ENCODE measurements at regions not wholly inside any gene's neighbourhood (a gene's known extent, or its start where the extent isn't known, plus 50 kb on each side); places are given as distances from the start of the nearest gene placed in this dataset.

GRCh38 chr5:17690473-17690872 is 56.2 kb downstream of the TAF11L14 start:
- peaks cover 20% of the 10 kb centered on the region for H3K9me3 Mint-ChIP-seq
- H3K4me3 Mint-ChIP-seq, result no peak overlapping the region
- H3K27ac Mint-ChIP-seq, result no peak overlapping the region
- no peaks in the 10 kb centered on the region for H3K4me1 Mint-ChIP-seq
- no peak for ATAC-seq (replicated peaks)
- H3K27me3 Mint-ChIP-seq, result no peaks in the 10 kb centered on the region
- H3K36me3 Mint-ChIP-seq (ENCODE audit: low read depth), result no peaks in the 10 kb centered on the region

- peaks cover 18% of the 10 kb centered on the region for H3K9me3 Mint-ChIP-seq
- no peaks in the 10 kb centered on the region for H3K4me1 Mint-ChIP-seq
- no peak overlapping the region for H3K4me3 Mint-ChIP-seq
- H3K27me3 Mint-ChIP-seq, result no peaks in the 10 kb centered on the region
- no peak overlapping the region for H3K27ac Mint-ChIP-seq
- H3K36me3 Mint-ChIP-seq (ENCODE audit: low read depth), result no peaks in the 10 kb centered on the region
- no peak for ATAC-seq (replicated peaks)
Measured at GRCh38 chr5:17691762-17692161, 57.5 kb downstream of the TAF11L14 start.

DNA sequence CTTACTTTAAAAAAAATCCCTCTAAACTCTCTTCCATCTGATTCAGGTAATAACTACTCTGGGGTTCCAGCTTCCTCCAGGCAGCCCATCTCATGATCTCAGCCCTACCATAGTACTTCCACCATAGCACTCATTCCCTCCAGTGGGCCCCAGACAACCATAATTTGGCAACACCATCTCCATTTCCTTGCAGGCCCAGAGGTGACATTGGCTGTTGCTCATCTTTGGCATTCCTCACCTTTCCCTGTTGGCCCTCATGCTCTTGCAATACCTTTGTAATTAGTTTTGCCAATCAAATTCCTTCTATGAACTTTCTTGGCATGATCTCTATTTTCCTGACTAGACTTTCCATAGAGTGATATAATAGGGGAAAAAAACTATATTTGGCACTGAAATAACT is 60.1 kb downstream of the TAF11L14 start:
- Mint-ChIP-seq H3K27me3 (no peaks in the 10 kb centered on the region), H3K9me3 (peaks cover 21% of the 10 kb centered on the region), H3K27ac (no peak overlapping the region), H3K4me3 (no peak overlapping the region), H3K4me1 (no peaks in the 10 kb centered on the region), H3K36me3 (ENCODE audit: low read depth) (no peaks in the 10 kb centered on the region)
- ATAC-seq (replicated peaks), result no peak

- Mint-ChIP-seq H3K4me3 (no peak overlapping the region), H3K36me3 (ENCODE audit: low read depth) (no peaks in the 10 kb centered on the region)
Measured at GRCh38 chr5:17694914-17695313, 60.7 kb downstream of the TAF11L14 start.

DNA sequence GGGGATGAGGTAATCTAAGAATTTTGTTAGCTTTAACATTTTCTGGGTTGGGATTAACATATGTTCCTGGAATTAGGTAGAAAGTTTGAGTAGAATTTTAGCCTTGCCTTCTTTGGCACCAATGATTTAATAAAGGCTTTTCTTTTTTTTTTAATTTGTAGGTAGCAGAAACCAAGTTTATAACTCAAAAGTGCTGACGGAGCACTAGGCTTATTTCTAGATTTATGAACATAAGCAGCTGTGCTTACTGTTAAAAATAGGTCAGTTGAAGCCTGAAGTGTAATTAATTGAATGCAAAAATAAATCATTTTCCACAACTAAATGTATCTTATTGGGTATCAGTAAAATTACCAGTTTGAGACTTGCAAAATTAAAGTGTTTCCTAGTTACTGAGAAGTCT is 62.4 kb downstream of the TAF11L14 start:
- no peaks in the 10 kb centered on the region for H3K4me1 Mint-ChIP-seq
- H3K4me3 Mint-ChIP-seq, result no peak overlapping the region
- H3K9me3 Mint-ChIP-seq, result peaks cover 24% of the 10 kb centered on the region
- no peaks in the 10 kb centered on the region for H3K36me3 Mint-ChIP-seq (ENCODE audit: low read depth)
- H3K27me3 Mint-ChIP-seq, result no peaks in the 10 kb centered on the region
- ATAC-seq (replicated peaks), result no peak
- H3K27ac Mint-ChIP-seq, result no peak overlapping the region

More at GRCh38 chr5:17694914-17695313, 60.7 kb downstream of the TAF11L14 start:
- no peaks in the 10 kb centered on the region for H3K27me3 Mint-ChIP-seq
- ATAC-seq (replicated peaks), result no peak
- no peaks in the 10 kb centered on the region for H3K4me1 Mint-ChIP-seq
- no peak overlapping the region for H3K27ac Mint-ChIP-seq
- H3K9me3 Mint-ChIP-seq, result peaks cover 23% of the 10 kb centered on the region

DNA sequence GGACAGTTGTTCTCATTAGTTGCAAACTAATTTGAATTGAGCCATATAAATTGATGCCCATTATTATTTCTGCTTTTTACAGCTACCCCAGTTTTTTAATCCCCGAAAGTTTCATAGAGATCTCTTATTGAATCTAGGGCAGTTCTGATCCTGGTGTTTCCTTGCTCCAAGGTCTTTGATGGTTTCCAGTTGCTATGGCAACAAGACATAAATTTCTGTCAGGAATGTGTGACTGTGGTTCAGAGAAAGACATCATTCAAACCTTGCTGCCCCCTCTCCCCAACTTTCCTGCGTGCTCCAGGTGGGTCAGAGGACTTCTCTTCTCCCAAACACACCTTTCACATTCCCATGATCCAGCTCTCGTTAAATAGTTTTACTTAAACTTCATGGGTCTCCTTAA is 63.4 kb downstream of the TAF11L14 start:
- Mint-ChIP-seq H3K4me3 (no peak overlapping the region), H3K4me1 (no peaks in the 10 kb centered on the region), H3K36me3 (ENCODE audit: low read depth) (no peaks in the 10 kb centered on the region), H3K27me3 (no peaks in the 10 kb centered on the region), H3K27ac (no peak overlapping the region), H3K9me3 (peaks cover 25% of the 10 kb centered on the region)
- no peak for ATAC-seq (replicated peaks)

DNA sequence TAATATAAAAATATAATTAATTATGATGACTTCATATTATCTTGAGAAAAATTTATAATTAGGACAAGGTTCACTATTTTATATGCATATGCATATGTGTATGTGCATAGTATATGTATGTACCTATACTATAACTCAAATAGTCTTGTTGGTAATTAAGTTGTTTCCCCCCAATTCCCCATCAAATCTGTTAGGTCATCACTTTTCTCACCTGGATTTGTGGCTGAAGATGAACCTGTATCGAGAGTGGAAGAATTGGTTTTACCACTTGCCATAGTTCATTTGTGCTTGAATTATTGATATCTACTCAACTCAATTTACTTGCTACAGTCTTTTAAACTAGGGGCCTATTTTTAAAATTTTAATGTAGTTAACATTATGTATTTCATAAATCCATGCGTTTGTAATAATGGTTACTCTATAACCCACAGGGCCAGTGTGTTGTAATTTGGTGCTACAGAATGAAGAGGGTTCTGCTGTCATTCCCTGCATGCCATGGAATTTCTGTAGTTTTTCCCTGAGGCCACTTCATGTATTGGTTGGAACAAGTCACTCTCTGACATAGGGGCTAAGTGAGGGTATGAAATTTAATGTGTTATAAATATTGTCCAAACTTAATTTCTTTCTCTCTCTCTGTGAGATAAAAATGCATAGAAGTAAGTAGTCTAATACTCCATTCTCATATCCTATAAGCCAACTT is 74.9 kb downstream of the TAF11L14 start:
- H3K27me3 Mint-ChIP-seq, result no peaks in the 10 kb centered on the region
- peaks cover 11% of the 10 kb centered on the region for H3K9me3 Mint-ChIP-seq
- ATAC-seq (replicated peaks), result no peak
- no peak overlapping the region for H3K4me3 Mint-ChIP-seq
- no peaks in the 10 kb centered on the region for H3K36me3 Mint-ChIP-seq (ENCODE audit: low read depth)
- no peaks in the 10 kb centered on the region for H3K4me1 Mint-ChIP-seq
- no peak overlapping the region for H3K27ac Mint-ChIP-seq

GRCh38 chr5:17713301-17713700 is 79.0 kb downstream of the TAF11L14 start:
- Mint-ChIP-seq H3K9me3 (peaks cover 11% of the 10 kb centered on the region), H3K27me3 (no peaks in the 10 kb centered on the region), H3K4me3 (no peak overlapping the region), H3K27ac (no peak overlapping the region), H3K4me1 (no peaks in the 10 kb centered on the region), H3K36me3 (ENCODE audit: low read depth) (no peaks in the 10 kb centered on the region)
- ATAC-seq (replicated peaks), result no peak

GRCh38 chr5:17714186-17714585 is 79.9 kb downstream of the TAF11L14 start:
- H3K27me3 Mint-ChIP-seq, result no peaks in the 10 kb centered on the region
- H3K9me3 Mint-ChIP-seq, result peaks cover 11% of the 10 kb centered on the region
- no peaks in the 10 kb centered on the region for H3K4me1 Mint-ChIP-seq
- no peak overlapping the region for H3K4me3 Mint-ChIP-seq
- H3K27ac Mint-ChIP-seq, result no peak overlapping the region
- H3K36me3 Mint-ChIP-seq (ENCODE audit: low read depth), result no peaks in the 10 kb centered on the region
- ATAC-seq (replicated peaks), result no peak

- Mint-ChIP-seq H3K4me1 (no peaks in the 10 kb centered on the region), H3K27me3 (no peaks in the 10 kb centered on the region), H3K27ac (no peak overlapping the region), H3K9me3 (peaks cover 9% of the 10 kb centered on the region), H3K36me3 (ENCODE audit: low read depth) (no peaks in the 10 kb centered on the region), H3K4me3 (no peak overlapping the region)
- ATAC-seq (replicated peaks), result no peak
Measured at GRCh38 chr5:17719592-17719991, 85.3 kb downstream of the TAF11L14 start.

GRCh38 chr5:17720071-17720470 is 85.8 kb downstream of the TAF11L14 start:
- H3K9me3 Mint-ChIP-seq, result peaks cover 9% of the 10 kb centered on the region
- H3K4me1 Mint-ChIP-seq, result no peaks in the 10 kb centered on the region
- H3K36me3 Mint-ChIP-seq (ENCODE audit: low read depth), result no peaks in the 10 kb centered on the region
- no peak overlapping the region for H3K27ac Mint-ChIP-seq
- H3K27me3 Mint-ChIP-seq, result no peaks in the 10 kb centered on the region
- H3K4me3 Mint-ChIP-seq, result no peak overlapping the region
- no peak for ATAC-seq (replicated peaks)

DNA sequence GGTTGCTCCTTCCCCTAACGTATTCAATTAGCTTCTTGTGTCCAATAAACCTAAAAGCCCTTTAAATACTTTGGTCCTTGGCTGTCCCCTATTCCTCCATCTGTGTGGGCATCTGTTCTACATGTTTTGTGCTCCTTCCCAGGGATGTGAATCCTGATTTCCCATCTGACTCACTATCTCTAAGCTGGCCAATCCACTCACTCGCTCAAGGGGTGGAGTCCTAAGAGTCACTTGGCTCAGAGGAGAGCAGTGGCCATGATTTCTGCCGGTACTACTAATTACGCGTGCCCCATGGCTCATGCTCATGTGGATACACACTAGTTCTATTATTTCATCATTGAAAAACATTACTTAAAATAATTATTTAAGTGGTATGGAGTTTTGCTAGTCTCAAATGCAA is 89.6 kb downstream of the TAF11L14 start:
- Mint-ChIP-seq H3K36me3 (ENCODE audit: low read depth) (no peaks in the 10 kb centered on the region), H3K27me3 (no peaks in the 10 kb centered on the region), H3K4me3 (no peak overlapping the region), H3K4me1 (no peaks in the 10 kb centered on the region), H3K9me3 (peaks cover 5% of the 10 kb centered on the region), H3K27ac (no peak overlapping the region)
- ATAC-seq (replicated peaks), result no peak

DNA sequence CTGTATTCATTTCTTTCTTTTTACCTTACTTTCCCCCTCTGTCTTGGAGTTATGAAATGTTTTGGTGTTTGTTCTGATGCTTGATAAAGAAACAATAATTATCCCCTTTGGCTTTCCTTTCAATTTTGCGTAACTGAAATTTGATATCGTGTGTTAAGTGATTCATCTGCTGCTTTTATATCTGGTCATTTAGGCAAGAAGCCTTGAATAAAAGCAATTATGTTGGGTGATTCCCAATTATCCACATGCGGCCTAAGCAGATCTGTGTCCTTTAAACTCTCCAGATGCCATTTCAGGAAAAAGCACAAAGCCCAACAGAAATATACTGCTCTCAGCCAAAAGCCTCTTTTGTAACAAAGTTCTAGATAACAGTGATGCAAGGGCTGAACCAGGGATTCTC is 92.8 kb downstream of the TAF11L14 start:
- no peak overlapping the region for H3K4me3 Mint-ChIP-seq
- H3K36me3 Mint-ChIP-seq (ENCODE audit: low read depth), result no peaks in the 10 kb centered on the region
- H3K27me3 Mint-ChIP-seq, result no peaks in the 10 kb centered on the region
- no peaks in the 10 kb centered on the region for H3K4me1 Mint-ChIP-seq
- no peak for ATAC-seq (replicated peaks)
- H3K27ac Mint-ChIP-seq, result no peak overlapping the region
- peaks cover 6% of the 10 kb centered on the region for H3K9me3 Mint-ChIP-seq

GRCh38 chr5:17730421-17730820 is 96.2 kb downstream of the TAF11L14 start:
- Mint-ChIP-seq H3K9me3 (peaks cover 6% of the 10 kb centered on the region), H3K36me3 (ENCODE audit: low read depth) (no peaks in the 10 kb centered on the region)
- ATAC-seq (replicated peaks), result no peak

DNA sequence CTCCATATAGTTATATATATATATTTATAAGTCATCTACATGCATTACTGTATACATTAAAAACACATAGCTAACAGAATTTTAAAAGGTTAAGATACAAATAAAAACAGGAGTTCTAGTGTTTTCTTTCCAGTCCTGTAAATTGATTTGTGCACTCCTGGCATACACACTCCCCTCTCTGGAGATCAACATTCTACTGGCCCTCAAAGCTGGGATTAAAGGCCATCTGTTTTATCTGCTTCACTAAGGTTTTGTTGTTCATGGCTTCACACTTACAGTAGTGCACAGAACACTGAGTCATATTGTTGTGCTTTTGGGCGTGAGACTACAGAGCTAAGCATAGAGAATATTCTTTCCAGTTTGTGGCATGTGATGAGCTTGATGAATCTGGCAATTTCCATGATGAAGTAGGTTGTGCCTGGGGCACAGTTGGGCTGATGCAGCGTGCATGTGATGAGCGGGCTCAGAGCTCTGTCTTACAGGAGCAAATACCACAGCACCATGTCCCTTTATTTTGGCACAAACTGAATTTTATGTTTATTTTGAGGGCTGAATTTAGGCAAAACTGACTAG is 98.2 kb downstream of the TAF11L14 start:
- Mint-ChIP-seq H3K27me3 (no peaks in the 10 kb centered on the region), H3K36me3 (ENCODE audit: low read depth) (no peaks in the 10 kb centered on the region), H3K27ac (no peak overlapping the region), H3K4me3 (no peak overlapping the region), H3K4me1 (no peaks in the 10 kb centered on the region), H3K9me3 (peaks cover 10% of the 10 kb centered on the region)
- no peak for ATAC-seq (replicated peaks)

More at GRCh38 chr5:17730421-17730820, 96.2 kb downstream of the TAF11L14 start:
- H3K27me3 Mint-ChIP-seq, result no peaks in the 10 kb centered on the region
- H3K4me3 Mint-ChIP-seq, result no peak overlapping the region
- no peak overlapping the region for H3K27ac Mint-ChIP-seq
- no peaks in the 10 kb centered on the region for H3K4me1 Mint-ChIP-seq

All from activated T-helper 17 cell treated with anti-CD3 and anti-CD28 coated beads, Interleukin-2, amount 50 U/mL, for 72 hours (primary cell).